CD8-positive, alpha-beta memory T cell (primary cell): ENCODE measurements at regions not wholly inside any gene's neighbourhood (a gene's known extent, or its start where the extent isn't known, plus 50 kb on each side); places are given as distances from the start of the nearest gene placed in this dataset.

Experiments used
- CTCF ChIA-PET: fragments of 350-600 bp; sonication (Branson Sonifier 250); formaldehyde crosslinking; loops from one replicate; lab custom pipeline; 2021; ENCODE audit warnings: antibody characterized with exemption; lab: Charles Lee
- POLR2A ChIA-PET: fragments of 350-600 bp; sonication (Branson Sonifier 250); formaldehyde crosslinking; loops from one replicate; lab custom pipeline; 2021; ENCODE audit warnings: antibody characterized with exemption; lab: Charles Lee
- DNase-seq, 5 donors: peaks; one replicate each; pipeline versions ENCODE4 v3.0.0 to v3.0.0-alpha.2; 2020 to 2022; ENCODE audit warnings: mixed read lengths in 1 of 5
- H3K27ac ChIP-seq: one replicate; pipeline ENCODE4 v1.7.0; 2013; ENCODE audit warnings: low read depth, mild to moderate bottlenecking, low read length, moderate library complexity
- H3K27me3 ChIP-seq: 2 replicates; pipeline ENCODE4 v1.7.0; 2013; ENCODE audit warnings: low read length, mild to moderate bottlenecking; ENCODE audit not compliant: insufficient read depth, poor library complexity, severe bottlenecking
- H3K36me3 ChIP-seq: 2 replicates; pipeline ENCODE4 v1.7.0; 2013; ENCODE audit warnings: mild to moderate bottlenecking, low read length, moderate library complexity; ENCODE audit not compliant: insufficient read depth
- H3K4me1 ChIP-seq: 2 replicates; pipeline ENCODE4 v1.7.0; 2013; ENCODE audit warnings: mild to moderate bottlenecking, low read length, moderate library complexity; ENCODE audit not compliant: insufficient read depth
- H3K4me3 ChIP-seq: 2 replicates; pipeline ENCODE4 v1.7.0; 2013; ENCODE audit warnings: mild to moderate bottlenecking, low read length
- H3K9me3 ChIP-seq: 2 replicates; pipeline ENCODE4 v1.7.0; 2013; ENCODE audit warnings: mild to moderate bottlenecking, low read length
- H3K27ac Mint-ChIP-seq, 8 donors: one replicate each; pipeline ENCODE4 v1.8.0; 2020 to 2021; ENCODE audit warnings: mixed read lengths in 8 of 8, mild to moderate bottlenecking in 6 of 8, inconsistent platforms in 3 of 8, moderate library complexity in 3 of 8
- H3K27me3 Mint-ChIP-seq, 2 donors: one replicate each; pipeline ENCODE4 v1.8.0; 2020 to 2021; ENCODE audit warnings: mixed read lengths in 2 of 2, mild to moderate bottlenecking in 1 of 2, moderate library complexity in 1 of 2
- H3K36me3 Mint-ChIP-seq, 3 donors: one replicate each; pipeline ENCODE4 v1.8.0; 2020 to 2021; ENCODE audit warnings: mixed read lengths in 3 of 3, inconsistent platforms in 1 of 3, mild to moderate bottlenecking in 1 of 3
- H3K4me1 Mint-ChIP-seq, 3 donors: one replicate each; pipeline ENCODE4 v1.8.0; 2020 to 2021; ENCODE audit warnings: mixed read lengths in 3 of 3, inconsistent platforms in 1 of 3, mild to moderate bottlenecking in 1 of 3
- H3K4me3 Mint-ChIP-seq, 7 donors: one replicate each; pipeline ENCODE4 v1.8.0; 2020 to 2021; ENCODE audit warnings: mixed read lengths in 7 of 7, mild to moderate bottlenecking in 6 of 7, moderate library complexity in 4 of 7, inconsistent platforms in 2 of 7
- H3K9me3 Mint-ChIP-seq, 5 donors: one replicate each; pipeline ENCODE4 v1.8.0; 2020 to 2022; ENCODE audit warnings: mixed read lengths in 5 of 5, mild to moderate bottlenecking in 3 of 5, moderate library complexity in 2 of 5, inconsistent platforms in 1 of 5

GRCh38 chr4:31411565-31411964 is 691.4 kb downstream of the PCDH7 start:
- CTCF ChIA-PET = no interaction called here
- Mint-ChIP-seq H3K9me3 (peaks cover 1 to 21% (median 16%) of the 10 kb centered on the region in 5 donors), H3K36me3 (no peaks in the 10 kb centered on the region)

GRCh38 chr4:31415629-31416028 is 695.5 kb downstream of the PCDH7 start:
- Histone ChIP-seq H3K36me3 (no peaks in the 10 kb centered on the region), H3K27me3 (no peaks in the 10 kb centered on the region), H3K4me1 (no peaks in the 10 kb centered on the region), H3K4me3 (no peak overlapping the region), H3K27ac (no peak overlapping the region), H3K9me3 (no peaks in the 10 kb centered on the region)
- peaks cover 4 to 25% (median 14%) of the 10 kb centered on the region in 5 donors for H3K9me3 Mint-ChIP-seq
- no peak overlapping the region for H3K27ac Mint-ChIP-seq
- POLR2A ChIA-PET = no interaction called here
- no peaks in the 10 kb centered on the region for H3K4me1 Mint-ChIP-seq
- H3K4me3 Mint-ChIP-seq = no peak overlapping the region
- CTCF ChIA-PET = no interaction called here
- no peaks in the 10 kb centered on the region for H3K27me3 Mint-ChIP-seq
- no peak for DNase-seq
- H3K36me3 Mint-ChIP-seq = no peaks in the 10 kb centered on the region

More at GRCh38 chr4:31411565-31411964, 691.4 kb downstream of the PCDH7 start:
- DNase-seq = no peak
- Histone ChIP-seq H3K4me3 (no peak overlapping the region), H3K4me1 (no peaks in the 10 kb centered on the region), H3K27ac (no peak overlapping the region), H3K27me3 (no peaks in the 10 kb centered on the region), H3K36me3 (no peaks in the 10 kb centered on the region), H3K9me3 (no peaks in the 10 kb centered on the region)
- Mint-ChIP-seq H3K27me3 (no peaks in the 10 kb centered on the region), H3K4me3 (no peak overlapping the region), H3K27ac (no peak overlapping the region), H3K4me1 (no peaks in the 10 kb centered on the region)
- POLR2A ChIA-PET = no interaction called here

GRCh38 chr4:31416498-31416897 is 696.3 kb downstream of the PCDH7 start:
- H3K27ac ChIP-seq = no peak overlapping the region
- H3K9me3 ChIP-seq = no peaks in the 10 kb centered on the region
- DNase-seq = no peak
- ChIA-PET CTCF (no interaction called here), POLR2A (no interaction called here)
- Mint-ChIP-seq H3K4me1 (no peaks in the 10 kb centered on the region), H3K27me3 (no peaks in the 10 kb centered on the region), H3K9me3 (peaks cover 4 to 22% (median 14%) of the 10 kb centered on the region in 5 donors), H3K36me3 (no peaks in the 10 kb centered on the region), H3K27ac (no peak overlapping the region), H3K4me3 (no peak overlapping the region)
- H3K36me3 ChIP-seq = no peaks in the 10 kb centered on the region
- H3K4me1 ChIP-seq = no peaks in the 10 kb centered on the region
- no peaks in the 10 kb centered on the region for H3K27me3 ChIP-seq
- no peak overlapping the region for H3K4me3 ChIP-seq

GRCh38 chr4:31417040-31417439 is 696.9 kb downstream of the PCDH7 start:
- Mint-ChIP-seq H3K4me1 (no peaks in the 10 kb centered on the region), H3K27me3 (no peaks in the 10 kb centered on the region), H3K36me3 (no peaks in the 10 kb centered on the region), H3K9me3 (peaks cover 4 to 22% (median 11%) of the 10 kb centered on the region in 5 donors), H3K4me3 (no peak overlapping the region), H3K27ac (no peak overlapping the region)
- CTCF ChIA-PET = no interaction called here
- POLR2A ChIA-PET = no interaction called here
- no peak for DNase-seq
- no peaks in the 10 kb centered on the region for H3K9me3 ChIP-seq
- H3K27me3 ChIP-seq = no peaks in the 10 kb centered on the region
- H3K27ac ChIP-seq = no peak overlapping the region
- H3K4me1 ChIP-seq = no peaks in the 10 kb centered on the region
- no peak overlapping the region for H3K4me3 ChIP-seq
- no peaks in the 10 kb centered on the region for H3K36me3 ChIP-seq

- H3K4me1 ChIP-seq = no peaks in the 10 kb centered on the region
- H3K4me1 Mint-ChIP-seq = no peaks in the 10 kb centered on the region
- DNase-seq = no peak
- ChIA-PET CTCF (no interaction called here), POLR2A (no interaction called here)
- H3K4me3 Mint-ChIP-seq = no peak overlapping the region
- no peaks in the 10 kb centered on the region for H3K27me3 ChIP-seq
- H3K9me3 Mint-ChIP-seq = peaks cover 0 to 21% (median 3%) of the 10 kb centered on the region in 5 donors
- no peaks in the 10 kb centered on the region for H3K27me3 Mint-ChIP-seq
- no peaks in the 10 kb centered on the region for H3K9me3 ChIP-seq
- no peak overlapping the region for H3K4me3 ChIP-seq
- no peak overlapping the region for H3K27ac ChIP-seq
- no peaks in the 10 kb centered on the region for H3K36me3 ChIP-seq
- H3K36me3 Mint-ChIP-seq = no peaks in the 10 kb centered on the region
- no peak overlapping the region for H3K27ac Mint-ChIP-seq
These were observed 701.8 kb downstream of the PCDH7 start for GRCh38 chr4:31422006-31422405.

- Mint-ChIP-seq H3K4me3 (no peak overlapping the region), H3K9me3 (peaks cover 0 to 23% (median 3%) of the 10 kb centered on the region in 5 donors), H3K27ac (no peak overlapping the region), H3K27me3 (no peaks in the 10 kb centered on the region), H3K4me1 (no peaks in the 10 kb centered on the region), H3K36me3 (no peaks in the 10 kb centered on the region)
- no peaks in the 10 kb centered on the region for H3K36me3 ChIP-seq
- H3K9me3 ChIP-seq = no peaks in the 10 kb centered on the region
- no peaks in the 10 kb centered on the region for H3K27me3 ChIP-seq
- DNase-seq = no peak
- ChIA-PET POLR2A (no interaction called here), CTCF (interaction anchor here (0.6 kb wide), 1 partner anchor 1619 kb away, joined by 3 read pairs; no protein-coding TSS in a partner anchor)
- H3K4me3 ChIP-seq = no peak overlapping the region
- no peak overlapping the region for H3K27ac ChIP-seq
- H3K4me1 ChIP-seq = no peaks in the 10 kb centered on the region
These were observed 707.5 kb downstream of the PCDH7 start for GRCh38 chr4:31427691-31428090.

- no peaks in the 10 kb centered on the region for H3K36me3 Mint-ChIP-seq
- no peaks in the 10 kb centered on the region for H3K4me1 ChIP-seq
- no peak overlapping the region for H3K4me3 Mint-ChIP-seq
- CTCF ChIA-PET = no interaction called here
- no peaks in the 10 kb centered on the region for H3K27me3 Mint-ChIP-seq
- no peaks in the 10 kb centered on the region for H3K36me3 ChIP-seq
- H3K4me3 ChIP-seq = no peak overlapping the region
- no peaks in the 10 kb centered on the region for H3K9me3 ChIP-seq
- H3K4me1 Mint-ChIP-seq = no peaks in the 10 kb centered on the region
- peaks cover 0 to 14% (median 3%) of the 10 kb centered on the region in 5 donors for H3K9me3 Mint-ChIP-seq
- no peak overlapping the region for H3K27ac Mint-ChIP-seq
- no peaks in the 10 kb centered on the region for H3K27me3 ChIP-seq
- POLR2A ChIA-PET = no interaction called here
- H3K27ac ChIP-seq = no peak overlapping the region
- DNase-seq = no peak
These were observed 722.1 kb downstream of the PCDH7 start for GRCh38 chr4:31442236-31442635.

- CTCF ChIA-PET = no interaction called here
- no peaks in the 10 kb centered on the region for H3K9me3 ChIP-seq
These were observed 725.4 kb downstream of the PCDH7 start for GRCh38 chr4:31445526-31445925.

GRCh38 chr4:31455612-31456011 is 735.4 kb downstream of the PCDH7 start:
- no peak for DNase-seq
- Histone ChIP-seq H3K36me3 (no peaks in the 10 kb centered on the region), H3K4me3 (no peak overlapping the region), H3K27ac (no peak overlapping the region), H3K4me1 (no peaks in the 10 kb centered on the region), H3K9me3 (peaks cover 3% of the 10 kb centered on the region), H3K27me3 (no peaks in the 10 kb centered on the region)
- H3K9me3 Mint-ChIP-seq = peaks cover 8 to 21% (median 12%) of the 10 kb centered on the region in 5 donors
- no peaks in the 10 kb centered on the region for H3K36me3 Mint-ChIP-seq
- H3K27ac Mint-ChIP-seq = no peak overlapping the region
- no peaks in the 10 kb centered on the region for H3K4me1 Mint-ChIP-seq
- CTCF ChIA-PET = no interaction called here
- POLR2A ChIA-PET = no interaction called here
- no peaks in the 10 kb centered on the region for H3K27me3 Mint-ChIP-seq
- no peak overlapping the region for H3K4me3 Mint-ChIP-seq

More at GRCh38 chr4:31445526-31445925, 725.4 kb downstream of the PCDH7 start:
- Mint-ChIP-seq H3K9me3 (peaks cover 2 to 16% (median 3%) of the 10 kb centered on the region in 5 donors), H3K36me3 (no peaks in the 10 kb centered on the region), H3K27ac (no peak overlapping the region), H3K4me3 (no peak overlapping the region), H3K27me3 (no peaks in the 10 kb centered on the region), H3K4me1 (no peaks in the 10 kb centered on the region)
- no peak for DNase-seq
- Histone ChIP-seq H3K27me3 (no peaks in the 10 kb centered on the region), H3K4me1 (no peaks in the 10 kb centered on the region), H3K36me3 (no peaks in the 10 kb centered on the region), H3K4me3 (no peak overlapping the region), H3K27ac (no peak overlapping the region)
- POLR2A ChIA-PET = no interaction called here
